ENCODE measurements at regions not wholly inside any gene's neighbourhood (a gene's known extent, or its start where the extent isn't known, plus 50 kb on each side); places are given as distances from the start of the nearest gene placed in this dataset.

- H3K4me3 ChIP-seq (ENCODE audit: low read length), result no peak overlapping the region
- no peaks in the 10 kb centered on the region for H3K27me3 ChIP-seq (ENCODE audit: control insufficient read depth, low read length)
- H3K9me2 ChIP-seq (replicated peaks; ENCODE audit: control insufficient read depth, low read length), result no peaks in the 10 kb centered on the region
- no peaks in the 10 kb centered on the region for H3K79me2 ChIP-seq (ENCODE audit: control insufficient read depth, low read length)
- H3K4me1 ChIP-seq (ENCODE audit: control insufficient read depth, low read length), result no peaks in the 10 kb centered on the region
- no peaks in the 10 kb centered on the region for H4K20me1 ChIP-seq (ENCODE audit: control insufficient read depth, insufficient read depth, low read depth, low read length)
- H3K9me3 ChIP-seq (ENCODE audit: control insufficient read depth, insufficient read depth, low read length), result no peaks in the 10 kb centered on the region
- no peak for TF ChIP-seq EZH2phosphoT487 (IDR thresholded peaks at IDR 0.05; ENCODE audit: borderline replicate concordance, low read length)
- TF ChIP-seq CTCF (IDR thresholded peaks at IDR 0.05; ENCODE audit: low read depth, low read length, poor library complexity, severe bottlenecking), result no peak
- H3K4me2 ChIP-seq (ENCODE audit: low read length), result no peak overlapping the region
- no peaks in the 10 kb centered on the region for H3K36me3 ChIP-seq (ENCODE audit: control insufficient read depth, low read length)
- H3F3A ChIP-seq (ENCODE audit: control insufficient read depth, insufficient read depth), result no peaks in the 10 kb centered on the region
- H3K27ac ChIP-seq (ENCODE audit: low read depth, low read length), result no peak overlapping the region
Observed at GRCh38 chr16:79972053-79972704, 371.6 kb upstream of the MAF start.

GRCh38 chr16:79971237-79971572, 370.7 kb upstream of the MAF start:
- Histone ChIP-seq H3K27me3 (ENCODE audit: control insufficient read depth, low read length) (no peaks in the 10 kb centered on the region), H3K4me1 (ENCODE audit: control insufficient read depth, low read length) (no peaks in the 10 kb centered on the region), H3K4me2 (ENCODE audit: low read length) (no peak overlapping the region), H3F3A (ENCODE audit: control insufficient read depth, insufficient read depth) (no peaks in the 10 kb centered on the region), H3K4me3 (ENCODE audit: low read length) (no peak overlapping the region), H3K27ac (ENCODE audit: low read depth, low read length) (no peak overlapping the region), H3K9me2 (replicated peaks; ENCODE audit: control insufficient read depth, low read length) (no peaks in the 10 kb centered on the region), H3K9me3 (ENCODE audit: control insufficient read depth, insufficient read depth, low read length) (no peaks in the 10 kb centered on the region), H4K20me1 (ENCODE audit: control insufficient read depth, insufficient read depth, low read depth, low read length) (no peaks in the 10 kb centered on the region), H3K79me2 (ENCODE audit: control insufficient read depth, low read length) (no peaks in the 10 kb centered on the region), H3K36me3 (ENCODE audit: control insufficient read depth, low read length) (no peaks in the 10 kb centered on the region)
- no peak for TF ChIP-seq CTCF (IDR thresholded peaks at IDR 0.05; ENCODE audit: low read depth, low read length, poor library complexity, severe bottlenecking)

GRCh38 chr16:79970551-79971236, 370.2 kb upstream of the MAF start:
- Histone ChIP-seq H3K4me1 (ENCODE audit: control insufficient read depth, low read length) (no peaks in the 10 kb centered on the region), H3F3A (ENCODE audit: control insufficient read depth, insufficient read depth) (no peaks in the 10 kb centered on the region), H3K27me3 (ENCODE audit: control insufficient read depth, low read length) (no peaks in the 10 kb centered on the region), H3K9me3 (ENCODE audit: control insufficient read depth, insufficient read depth, low read length) (no peaks in the 10 kb centered on the region), H3K27ac (ENCODE audit: low read depth, low read length) (no peak overlapping the region), H3K4me2 (ENCODE audit: low read length) (no peak overlapping the region), H4K20me1 (ENCODE audit: control insufficient read depth, insufficient read depth, low read depth, low read length) (no peaks in the 10 kb centered on the region), H3K36me3 (ENCODE audit: control insufficient read depth, low read length) (no peaks in the 10 kb centered on the region), H3K9me2 (replicated peaks; ENCODE audit: control insufficient read depth, low read length) (no peaks in the 10 kb centered on the region), H3K4me3 (ENCODE audit: low read length) (no peak overlapping the region), H3K79me2 (ENCODE audit: control insufficient read depth, low read length) (no peaks in the 10 kb centered on the region)
- TF ChIP-seq CTCF (IDR thresholded peaks at IDR 0.05; ENCODE audit: low read depth, low read length, poor library complexity, severe bottlenecking), result no peak
- TF ChIP-seq EZH2phosphoT487 (IDR thresholded peaks at IDR 0.05; ENCODE audit: borderline replicate concordance, low read length), result no peak

All from DOHH2 (cell line).